GM23338 (cell line): ENCODE measurements at regions not wholly inside any gene's neighbourhood (a gene's known extent, or its start where the extent isn't known, plus 50 kb on each side); places are given as distances from the start of the nearest gene placed in this dataset.

ENCODE experiments used
- ATAC-seq: fragments of 200-7000 bp; cut with Tn5 transposase; 3 replicates; pipeline ENCODE4 v1.9.1; 2020
- DNase-seq: peaks from one replicate; pipeline ENCODE4 v3.0.0-alpha.2; 2015; ENCODE audit warnings: low spot score
- H2AFZ ChIP-seq: fragments of 200-600 bp; sonication (generic); 2 replicates; pipeline ENCODE4 v1.8.0; 2016; ENCODE audit warnings: antibody characterized with exemption, mild to moderate bottlenecking, moderate library complexity
- H3F3A ChIP-seq: fragments of 200-600 bp; sonication (generic); replicated peaks from 2 replicates; pipeline ENCODE4 v1.8.0; 2017; ENCODE audit warnings: antibody characterized with exemption, mixed run types, low read depth
- H3K27ac ChIP-seq: fragments of 200-600 bp; sonication (generic); 2 replicates; pipeline ENCODE4 v1.6.1; 2016; ENCODE audit warnings: low read depth
- H3K27me3 ChIP-seq: fragments of 200-600 bp; sonication (generic); 2 replicates; pipeline ENCODE4 v1.8.0; 2016; ENCODE audit warnings: mild to moderate bottlenecking, mixed run types, moderate library complexity; ENCODE audit not compliant: insufficient read depth
- H3K36me3 ChIP-seq: fragments of 200-600 bp; sonication (generic); 2 replicates; pipeline ENCODE4 v1.8.0; 2016; ENCODE audit warnings: mild to moderate bottlenecking; ENCODE audit not compliant: insufficient read depth
- H3K4me1 ChIP-seq: fragments of 200-600 bp; sonication (generic); 2 replicates; pipeline ENCODE4 v1.8.0; 2016; ENCODE audit warnings: mild to moderate bottlenecking, moderate library complexity; ENCODE audit not compliant: insufficient read depth
- H3K4me2 ChIP-seq: fragments of 200-600 bp; sonication (generic); 2 replicates; pipeline ENCODE4 v1.7.1; 2017; ENCODE audit warnings: mixed run types
- H3K4me3 ChIP-seq: fragments of 200-600 bp; sonication (generic); 2 replicates; pipeline ENCODE4 v1.6.1; 2016; ENCODE audit warnings: mixed run types
- H3K79me2 ChIP-seq: fragments of 200-600 bp; sonication (generic); replicated peaks from 2 replicates; pipeline ENCODE4 v1.8.0; 2017; ENCODE audit warnings: mild to moderate bottlenecking; ENCODE audit not compliant: insufficient read depth
- H3K9me2 ChIP-seq: fragments of 200-600 bp; sonication (generic); 2 replicates; pipeline ENCODE4 v1.8.0; 2017; ENCODE audit not compliant: insufficient read depth
- H4K20me1 ChIP-seq: fragments of 200-600 bp; sonication (generic); replicated peaks from 2 replicates; pipeline ENCODE4 v1.8.0; 2017; ENCODE audit warnings: mild to moderate bottlenecking; ENCODE audit not compliant: insufficient read depth
- H3K27ac Mint-ChIP-seq: 2 replicates; pipeline ENCODE4 v1.8.0; 2020; ENCODE audit warnings: inconsistent platforms, mild to moderate bottlenecking, moderate library complexity, mixed read lengths
- H3K27me3 Mint-ChIP-seq: 3 replicates; pipeline ENCODE4 v1.8.0; 2022; ENCODE audit warnings: low read depth, mild to moderate bottlenecking, moderate library complexity, mixed read lengths, inconsistent platforms; ENCODE audit not compliant: insufficient read depth, poor library complexity
- H3K36me3 Mint-ChIP-seq: 3 replicates; pipeline ENCODE4 v1.8.0; 2021; ENCODE audit warnings: low read depth, mild to moderate bottlenecking, inconsistent platforms, moderate library complexity, mixed read lengths
- H3K4me1 Mint-ChIP-seq: 3 replicates; pipeline ENCODE4 v1.8.0; 2020; ENCODE audit warnings: mild to moderate bottlenecking, inconsistent platforms, mixed read lengths
- H3K4me3 Mint-ChIP-seq: 3 replicates; pipeline ENCODE4 v1.8.0; 2021; ENCODE audit warnings: moderate library complexity, mild to moderate bottlenecking, inconsistent platforms, mixed read lengths
- H3K9me3 Mint-ChIP-seq: 3 replicates; pipeline ENCODE4 v1.8.0; 2020; ENCODE audit warnings: moderate library complexity, mild to moderate bottlenecking, inconsistent platforms, mixed read lengths
- CREB1 ChIP-seq: fragments of 250-450 bp; sonication (Bioruptor Pico); IDR thresholded peaks from 2 replicates; pipeline ENCODE4 v1.5.0; 2020; ENCODE audit warnings: low read depth, mild to moderate bottlenecking, moderate library complexity
- CTCF ChIP-seq, 2 experiments: fragments of 200-600 bp in 1 of 2; sonication (generic) in 1 of 2; conservative IDR thresholded peaks; 2 replicates each; pipeline versions ENCODE4 v1.5.1 to v1.6.1; 2016 to 2017; ENCODE audit warnings: antibody characterized with exemption in 2 of 2, low read depth in 2 of 2, mild to moderate bottlenecking in 2 of 2, moderate library complexity in 1 of 2
- ETS1 ChIP-seq: IDR thresholded peaks from 2 replicates; pipeline ENCODE4 v1.6.1; 2016; ENCODE audit warnings: antibody characterized with exemption
- EZH2 ChIP-seq: fragments of 200-600 bp; sonication (generic); IDR thresholded peaks from one replicate; pipeline ENCODE4 v1.8.0; 2017; ENCODE audit warnings: antibody characterized with exemption, mild to moderate bottlenecking, low read depth; ENCODE audit not compliant: unreplicated experiment
- EZH2phosphoT487 ChIP-seq: fragments of 200-600 bp; sonication (generic); IDR thresholded peaks from one replicate; pipeline ENCODE4 v1.8.1; 2018; ENCODE audit warnings: antibody characterized with exemption; ENCODE audit not compliant: unreplicated experiment
- JUNB ChIP-seq: IDR thresholded peaks from one replicate; pipeline ENCODE4 v1.6.1; 2016; ENCODE audit warnings: antibody characterized with exemption; ENCODE audit not compliant: unreplicated experiment
- NANOG ChIP-seq: IDR thresholded peaks from 2 replicates; pipeline ENCODE4 v1.6.1; 2016; ENCODE audit warnings: antibody characterized with exemption, borderline replicate concordance
- POLR2AphosphoS5 ChIP-seq: IDR thresholded peaks from 2 replicates; pipeline ENCODE4 v1.6.1; 2016; ENCODE audit warnings: antibody characterized with exemption, low read depth
- REST ChIP-seq: IDR thresholded peaks from one replicate; pipeline ENCODE4 v1.6.1; 2018; ENCODE audit warnings: antibody characterized with exemption; ENCODE audit not compliant: unreplicated experiment
- STAT1 ChIP-seq: IDR thresholded peaks from one replicate; pipeline ENCODE4 v1.6.1; 2016; ENCODE audit warnings: antibody characterized with exemption; ENCODE audit not compliant: unreplicated experiment
- ZNF114 ChIP-seq: fragments of 250-450 bp; sonication (Bioruptor Pico); IDR thresholded peaks from 2 replicates; pipeline ENCODE4 v1.5.0; 2020; ENCODE audit warnings: mild to moderate bottlenecking, moderate library complexity
- ZNF331 ChIP-seq: fragments of 250-450 bp; sonication (Bioruptor Pico); IDR thresholded peaks from 2 replicates; pipeline ENCODE4 v1.5.0; 2020; ENCODE audit warnings: low read depth, mild to moderate bottlenecking, moderate library complexity
- ZNF462 ChIP-seq: fragments of 250-450 bp; sonication (Bioruptor Pico); IDR thresholded peaks from 2 replicates; pipeline ENCODE4 v1.5.0; 2020; ENCODE audit warnings: mild to moderate bottlenecking, moderate library complexity

- no peak overlapping the region for H3K27ac ChIP-seq
- no peaks in the 10 kb centered on the region for H3K36me3 Mint-ChIP-seq
- H3K9me2 ChIP-seq: peaks cover 19% of the 10 kb centered on the region
- DNase-seq (no peak), ATAC-seq (no peak)
- no peaks in the 10 kb centered on the region for H3K36me3 ChIP-seq
- H3F3A ChIP-seq: no peaks in the 10 kb centered on the region
- H4K20me1 ChIP-seq: no peaks in the 10 kb centered on the region
- no peak overlapping the region for H3K4me3 ChIP-seq
- no peaks in the 10 kb centered on the region for H3K9me3 Mint-ChIP-seq
- no peaks in the 10 kb centered on the region for H3K79me2 ChIP-seq
- peaks cover 8% of the 10 kb centered on the region; the same call in 1 of the 2 replicates for H3K4me1 ChIP-seq
- no peak overlapping the region for H2AFZ ChIP-seq
- no peaks in the 10 kb centered on the region for H3K27me3 ChIP-seq
- no peak overlapping the region for H3K4me2 ChIP-seq
- no peak overlapping the region for H3K27ac Mint-ChIP-seq
- H3K27me3 Mint-ChIP-seq: no peaks in the 10 kb centered on the region
- no peak overlapping the region for H3K4me3 Mint-ChIP-seq
- TF ChIP-seq NANOG (no peak), ZNF462 (CRISPR knock-in tag) (no peak), EZH2phosphoT487 (no peak), ZNF331 (CRISPR knock-in tag) (no peak), CREB1 (CRISPR knock-in tag) (no peak), CTCF (conservative IDR thresholded peaks at IDR 0.05; ENCODE audit: low read depth in 2 of 2) (no peak), ZNF114 (no peak), ETS1 (no peak), EZH2 (no peak), POLR2AphosphoS5 (no peak), JUNB (no peak), REST (no peak), STAT1 (no peak)
- H3K4me1 Mint-ChIP-seq: peaks cover 15% of the 10 kb centered on the region
Observed at GRCh38 chr9:16307626-16308195, 562.8 kb downstream of the BNC2 start.
